ENCODE measurements at regions not wholly inside any gene's neighbourhood (a gene's known extent, or its start where the extent isn't known, plus 50 kb on each side); places are given as distances from the start of the nearest gene placed in this dataset.

GRCh38 chr20:24361541-24361940 lies 107.9 kb upstream of the SYNDIG1 start:
- no peaks in the 10 kb centered on the region for H3K4me1 Mint-ChIP-seq
- TF ChIP-seq, protein P1, sequence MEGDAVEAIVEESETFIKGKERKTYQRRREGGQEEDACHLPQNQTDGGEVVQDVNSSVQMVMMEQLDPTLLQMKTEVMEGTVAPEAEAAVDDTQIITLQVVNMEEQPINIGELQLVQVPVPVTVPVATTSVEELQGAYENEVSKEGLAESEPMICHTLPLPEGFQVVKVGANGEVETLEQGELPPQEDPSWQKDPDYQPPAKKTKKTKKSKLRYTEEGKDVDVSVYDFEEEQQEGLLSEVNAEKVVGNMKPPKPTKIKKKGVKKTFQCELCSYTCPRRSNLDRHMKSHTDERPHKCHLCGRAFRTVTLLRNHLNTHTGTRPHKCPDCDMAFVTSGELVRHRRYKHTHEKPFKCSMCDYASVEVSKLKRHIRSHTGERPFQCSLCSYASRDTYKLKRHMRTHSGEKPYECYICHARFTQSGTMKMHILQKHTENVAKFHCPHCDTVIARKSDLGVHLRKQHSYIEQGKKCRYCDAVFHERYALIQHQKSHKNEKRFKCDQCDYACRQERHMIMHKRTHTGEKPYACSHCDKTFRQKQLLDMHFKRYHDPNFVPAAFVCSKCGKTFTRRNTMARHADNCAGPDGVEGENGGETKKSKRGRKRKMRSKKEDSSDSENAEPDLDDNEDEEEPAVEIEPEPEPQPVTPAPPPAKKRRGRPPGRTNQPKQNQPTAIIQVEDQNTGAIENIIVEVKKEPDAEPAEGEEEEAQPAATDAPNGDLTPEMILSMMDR (IDR thresholded peaks at IDR 0.05), result no peak
- H3K27ac Mint-ChIP-seq, result no peak overlapping the region
- Histone ChIP-seq H3K4me1 (ENCODE audit: control insufficient read depth in 1 of 2, insufficient read depth in 2 of 2, low read length in 2 of 2) (no peaks in the 10 kb centered on the region), H3K36me3 (replicated peaks in 1 of 2; ENCODE audit: control insufficient read depth in 1 of 2, insufficient read depth in 2 of 2, low read length in 2 of 2) (no peaks in the 10 kb centered on the region), H3K4me3 (replicated peaks in 1 of 3; ENCODE audit: low read depth in 2 of 3, low read length in 3 of 3) (no peak overlapping the region), H3K27me3 (ENCODE audit: control insufficient read depth in 2 of 2, insufficient read depth in 2 of 2, low read length in 2 of 2) (no peaks in the 10 kb centered on the region), H3K79me2 (ENCODE audit: insufficient read depth, low read length) (no peaks in the 10 kb centered on the region), H2AFZ (ENCODE audit: insufficient read depth, low read depth, low read length, poor library complexity, severe bottlenecking) (no peak overlapping the region), H3K9me3 (replicated peaks in 1 of 2; ENCODE audit: control insufficient read depth in 1 of 2, insufficient read depth in 1 of 2, low read length in 2 of 2) (peaks cover 11 to 20% of the 10 kb centered on the region in 2 donors), H4K20me1 (ENCODE audit: insufficient read depth, low read length) (no peaks in the 10 kb centered on the region), H3K27ac (ENCODE audit: low read depth in 1 of 2, low read length in 2 of 2) (no peak overlapping the region), H3K9ac (ENCODE audit: insufficient read depth, low read length, poor library complexity, severe bottlenecking) (no peak overlapping the region), H3K4me2 (replicated peaks; ENCODE audit: extremely low read depth, low read length, poor library complexity, severe bottlenecking) (no peak overlapping the region)
- H3K9me3 Mint-ChIP-seq, result peaks cover 7 to 25% (median 15%) of the 10 kb centered on the region in 7 donors
- H3K36me3 Mint-ChIP-seq, result no peaks in the 10 kb centered on the region
- H3K27me3 Mint-ChIP-seq (ENCODE audit: low read depth in 3 of 3), result peaks cover 0 to 1% (median under 1%) of the 10 kb centered on the region in 3 donors
- intact Hi-C loops (cut with micrococcal nuclease), result no loop called here
- WGBS (ENCODE audit: insufficient coverage), result no CpG with 5 or more reads among the region's 2 CpGs
- H3K4me3 Mint-ChIP-seq, result no peak overlapping the region
- DNase-seq, result no peak

DNA sequence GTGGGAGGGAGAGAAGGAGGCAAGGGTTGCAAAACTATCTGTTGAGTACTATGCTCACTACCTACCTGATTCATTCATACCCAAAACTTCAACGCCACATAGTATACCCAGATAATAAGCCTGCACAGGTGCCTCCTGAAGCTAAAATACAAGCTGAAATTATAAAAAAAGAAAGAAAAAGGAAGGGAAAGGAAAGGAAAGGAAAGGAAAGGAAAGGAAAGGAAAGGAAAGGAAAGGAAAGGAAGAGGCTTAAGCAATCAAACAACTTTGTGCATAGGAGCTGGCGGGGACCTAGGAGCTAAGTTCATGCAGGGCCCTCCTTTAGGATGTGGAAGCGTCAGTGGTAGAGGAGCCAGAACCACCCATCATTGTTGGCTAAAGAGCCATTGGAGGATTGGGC lies 108.9 kb upstream of the SYNDIG1 start:
- Histone ChIP-seq H3K4me1 (ENCODE audit: control insufficient read depth in 1 of 2, insufficient read depth in 2 of 2, low read length in 2 of 2) (no peaks in the 10 kb centered on the region), H2AFZ (ENCODE audit: insufficient read depth, low read depth, low read length, poor library complexity, severe bottlenecking) (no peak overlapping the region), H3K27me3 (ENCODE audit: control insufficient read depth in 2 of 2, insufficient read depth in 2 of 2, low read length in 2 of 2) (no peaks in the 10 kb centered on the region), H3K4me3 (replicated peaks in 1 of 3; ENCODE audit: low read depth in 2 of 3, low read length in 3 of 3) (no peak overlapping the region), H3K79me2 (ENCODE audit: insufficient read depth, low read length) (no peaks in the 10 kb centered on the region), H3K9me3 (replicated peaks in 1 of 2; ENCODE audit: control insufficient read depth in 1 of 2, insufficient read depth in 1 of 2, low read length in 2 of 2) (peaks cover 11 to 20% of the 10 kb centered on the region in 2 donors), H4K20me1 (ENCODE audit: insufficient read depth, low read length) (no peaks in the 10 kb centered on the region), H3K36me3 (replicated peaks in 1 of 2; ENCODE audit: control insufficient read depth in 1 of 2, insufficient read depth in 2 of 2, low read length in 2 of 2) (no peaks in the 10 kb centered on the region), H3K4me2 (replicated peaks; ENCODE audit: extremely low read depth, low read length, poor library complexity, severe bottlenecking) (no peak overlapping the region), H3K9ac (ENCODE audit: insufficient read depth, low read length, poor library complexity, severe bottlenecking) (no peak overlapping the region), H3K27ac (ENCODE audit: low read depth in 1 of 2, low read length in 2 of 2) (no peak overlapping the region)
- intact Hi-C loops (cut with micrococcal nuclease), result no loop called here
- no peaks in the 10 kb centered on the region for H3K36me3 Mint-ChIP-seq
- no peak overlapping the region for H3K4me3 Mint-ChIP-seq
- no peaks in the 10 kb centered on the region for H3K27me3 Mint-ChIP-seq (ENCODE audit: low read depth in 3 of 3)
- TF ChIP-seq, protein P1 (IDR thresholded peaks at IDR 0.05), result no peak
- no peak overlapping the region for H3K27ac Mint-ChIP-seq
- 100% methylated on average over 2 of the region's 3 CpGs for WGBS (ENCODE audit: insufficient coverage)
- no peaks in the 10 kb centered on the region for H3K4me1 Mint-ChIP-seq
- H3K9me3 Mint-ChIP-seq, result peaks cover 7 to 25% (median 15%) of the 10 kb centered on the region in 7 donors
- no peak for DNase-seq

Data from CD14-positive monocyte (primary cell).